Ishikawa (cell line): ENCODE measurements at regions not wholly inside any gene's neighbourhood (a gene's known extent, or its start where the extent isn't known, plus 50 kb on each side); places are given as distances from the start of the nearest gene placed in this dataset.

Experiments used
- CEBPB ChIP-seq: IDR thresholded peaks from 2 replicates; pipeline ENCODE4 v1.6.1; 2012
- CREB1 ChIP-seq: IDR thresholded peaks from 2 replicates; pipeline ENCODE4 v1.6.1; 2012; ENCODE audit warnings: low read depth
- EP300 ChIP-seq: IDR thresholded peaks from 2 replicates; pipeline ENCODE4 v1.6.1; 2012; ENCODE audit warnings: borderline replicate concordance
- FOXM1 ChIP-seq: IDR thresholded peaks from 2 replicates; pipeline ENCODE4 v1.6.1; 2012; ENCODE audit warnings: low read depth, borderline replicate concordance
- NFIC ChIP-seq: IDR thresholded peaks from 2 replicates; pipeline ENCODE4 v1.6.1; 2012
- TEAD4 ChIP-seq: IDR thresholded peaks from 2 replicates; pipeline ENCODE4 v1.6.1; 2012
- YY1 ChIP-seq: IDR thresholded peaks from 2 replicates; pipeline ENCODE4 v1.6.1; 2012; ENCODE audit warnings: low read depth
- TF ChIP-seq, protein P1 (sequence below): IDR thresholded peaks from 2 replicates; pipeline ENCODE4 v1.6.1; 2012; ENCODE audit warnings: low read depth, mild to moderate bottlenecking

DNA sequence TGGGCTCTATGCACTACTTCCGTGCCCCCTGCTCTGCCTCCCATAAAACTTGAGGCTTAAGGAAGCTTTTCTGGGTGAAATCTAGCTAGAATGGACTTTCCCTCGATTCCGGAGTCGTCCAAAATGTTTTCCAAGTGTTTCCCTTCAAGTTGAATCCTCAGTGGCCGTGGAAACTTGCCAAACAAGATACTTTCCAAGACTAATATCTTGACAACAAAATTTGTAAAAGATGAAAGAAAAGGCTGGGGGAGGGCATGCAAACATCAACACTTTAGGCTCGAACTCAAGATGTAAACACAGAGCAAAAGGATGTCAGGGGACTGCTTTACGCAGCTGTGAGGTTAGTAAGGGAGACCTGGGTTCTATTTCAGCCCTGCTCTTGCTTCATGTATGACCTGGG lies 482.8 kb upstream of the KLF4 start:
- no peak for TF ChIP-seq FOXM1
- no peak for TF ChIP-seq TEAD4
- no peak for TF ChIP-seq CREB1
- TF ChIP-seq EP300, result no peak
- TF ChIP-seq CEBPB, result no peak
- no peak for TF ChIP-seq NFIC
- TF ChIP-seq YY1, result no peak
- TF ChIP-seq, protein P1, sequence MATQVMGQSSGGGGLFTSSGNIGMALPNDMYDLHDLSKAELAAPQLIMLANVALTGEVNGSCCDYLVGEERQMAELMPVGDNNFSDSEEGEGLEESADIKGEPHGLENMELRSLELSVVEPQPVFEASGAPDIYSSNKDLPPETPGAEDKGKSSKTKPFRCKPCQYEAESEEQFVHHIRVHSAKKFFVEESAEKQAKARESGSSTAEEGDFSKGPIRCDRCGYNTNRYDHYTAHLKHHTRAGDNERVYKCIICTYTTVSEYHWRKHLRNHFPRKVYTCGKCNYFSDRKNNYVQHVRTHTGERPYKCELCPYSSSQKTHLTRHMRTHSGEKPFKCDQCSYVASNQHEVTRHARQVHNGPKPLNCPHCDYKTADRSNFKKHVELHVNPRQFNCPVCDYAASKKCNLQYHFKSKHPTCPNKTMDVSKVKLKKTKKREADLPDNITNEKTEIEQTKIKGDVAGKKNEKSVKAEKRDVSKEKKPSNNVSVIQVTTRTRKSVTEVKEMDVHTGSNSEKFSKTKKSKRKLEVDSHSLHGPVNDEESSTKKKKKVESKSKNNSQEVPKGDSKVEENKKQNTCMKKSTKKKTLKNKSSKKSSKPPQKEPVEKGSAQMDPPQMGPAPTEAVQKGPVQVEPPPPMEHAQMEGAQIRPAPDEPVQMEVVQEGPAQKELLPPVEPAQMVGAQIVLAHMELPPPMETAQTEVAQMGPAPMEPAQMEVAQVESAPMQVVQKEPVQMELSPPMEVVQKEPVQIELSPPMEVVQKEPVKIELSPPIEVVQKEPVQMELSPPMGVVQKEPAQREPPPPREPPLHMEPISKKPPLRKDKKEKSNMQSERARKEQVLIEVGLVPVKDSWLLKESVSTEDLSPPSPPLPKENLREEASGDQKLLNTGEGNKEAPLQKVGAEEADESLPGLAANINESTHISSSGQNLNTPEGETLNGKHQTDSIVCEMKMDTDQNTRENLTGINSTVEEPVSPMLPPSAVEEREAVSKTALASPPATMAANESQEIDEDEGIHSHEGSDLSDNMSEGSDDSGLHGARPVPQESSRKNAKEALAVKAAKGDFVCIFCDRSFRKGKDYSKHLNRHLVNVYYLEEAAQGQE, result no peak
